SIG-M5 (cell line): ENCODE measurements at regions not wholly inside any gene's neighbourhood (a gene's known extent, or its start where the extent isn't known, plus 50 kb on each side); places are given as distances from the start of the nearest gene placed in this dataset.

Experiments used
- DNase-seq: peaks from one replicate; lab custom pipeline; 2025; lab: John Stamatoyannopoulos, UW

GRCh38 chr5:21694567-21694966 lies 1158.6 kb downstream of the CDH12 start:
- DNase-seq: no peak

GRCh38 chr5:21693591-21693990 lies 1159.6 kb downstream of the CDH12 start:
- DNase-seq: no peak

- DNase-seq: no peak
Measured at GRCh38 chr5:21689587-21689986, 1163.6 kb downstream of the CDH12 start.

- no peak for DNase-seq
Measured at GRCh38 chr5:21688655-21689054, 1164.5 kb downstream of the CDH12 start.

- DNase-seq: no peak
Measured at GRCh38 chr5:21687621-21688020, 1165.5 kb downstream of the CDH12 start.

- DNase-seq: no peak
Measured at GRCh38 chr5:21686706-21687105, 1166.4 kb downstream of the CDH12 start.

- no peak for DNase-seq
Measured at GRCh38 chr5:21685522-21685921, 1167.6 kb downstream of the CDH12 start.

- no peak for DNase-seq
Measured at GRCh38 chr5:21684992-21685391, 1168.2 kb downstream of the CDH12 start.

GRCh38 chr5:21681911-21682310 lies 1171.2 kb downstream of the CDH12 start:
- no peak for DNase-seq

- no peak for DNase-seq
Measured at GRCh38 chr5:21680641-21681040, 1172.5 kb downstream of the CDH12 start.

GRCh38 chr5:21680196-21680595 lies 1172.9 kb downstream of the CDH12 start:
- no peak for DNase-seq

- DNase-seq: no peak
Measured at GRCh38 chr5:21678526-21678925, 1174.6 kb downstream of the CDH12 start.

GRCh38 chr5:21672911-21673310 lies 1180.2 kb downstream of the CDH12 start:
- DNase-seq: no peak

- no peak for DNase-seq
Measured at GRCh38 chr5:21672360-21672759, 1180.8 kb downstream of the CDH12 start.

- DNase-seq: no peak
Measured at GRCh38 chr5:21665524-21665923, 1187.6 kb downstream of the CDH12 start.

- no peak for DNase-seq
Measured at GRCh38 chr5:21663082-21663481, 1190.1 kb downstream of the CDH12 start.

- no peak for DNase-seq
Measured at GRCh38 chr5:21661184-21661583, 1192.0 kb downstream of the CDH12 start.

GRCh38 chr5:21654556-21654955 lies 1198.6 kb downstream of the CDH12 start:
- no peak for DNase-seq

- no peak for DNase-seq
Measured at GRCh38 chr5:21649969-21650368, 1203.2 kb downstream of the CDH12 start.

GRCh38 chr5:21646469-21646868 lies 1206.7 kb downstream of the CDH12 start:
- no peak for DNase-seq

GRCh38 chr5:21644032-21644431 lies 1209.1 kb downstream of the CDH12 start:
- DNase-seq: no peak

GRCh38 chr5:21642312-21642711 lies 1210.8 kb downstream of the CDH12 start:
- no peak for DNase-seq

GRCh38 chr5:21623831-21624230 lies 1229.3 kb downstream of the CDH12 start:
- DNase-seq: no peak

GRCh38 chr5:21615195-21615765 lies 1237.9 kb downstream of the CDH12 start:
- no peak for DNase-seq
